HAP-1 (cell line): ENCODE measurements at regions not wholly inside any gene's neighbourhood (a gene's known extent, or its start where the extent isn't known, plus 50 kb on each side); places are given as distances from the start of the nearest gene placed in this dataset.
A peak's percentile ranks its signal among the peaks of the same experiment; 100 is the strongest.
"Not testable (repeated sequence)": the region's sequence is repeated elsewhere in the genome, so short reads cannot be mapped to it uniquely, and the experiment has no call there.

Source experiments
- DNase-seq, 2 experiments: peaks; one replicate each; pipeline ENCODE4 v3.0.0-alpha.2; 2016 to 2020; ENCODE audit warnings: low spot score in 2 of 2
- H3K27me3 ChIP-seq: fragments of 250-450 bp; sonication (Bioruptor Pico); 2 replicates; pipeline ENCODE4 v1.5.1; 2020; ENCODE audit warnings: low read depth, mild to moderate bottlenecking, moderate library complexity
- H3K36me3 ChIP-seq: fragments of 250-450 bp; sonication (Bioruptor Pico); replicated peaks from 2 replicates; pipeline ENCODE4 v1.5.1; 2020; ENCODE audit warnings: mild to moderate bottlenecking
- H3K4me1 ChIP-seq: fragments of 250-450 bp; sonication (Bioruptor Pico); 2 replicates; pipeline ENCODE4 v1.5.1; 2020; ENCODE audit warnings: mild to moderate bottlenecking
- H3K4me3 ChIP-seq: fragments of 250-450 bp; sonication (Bioruptor Pico); 2 replicates; pipeline ENCODE4 v1.5.1; 2020; ENCODE audit warnings: mild to moderate bottlenecking, moderate library complexity
- H3K9me3 ChIP-seq: fragments of 250-450 bp; sonication (Bioruptor Pico); 2 replicates; pipeline ENCODE4 v1.5.1; 2020; ENCODE audit warnings: mild to moderate bottlenecking, moderate library complexity
- in situ Hi-C: fragments of 300-500 bp; cut with MboI; formaldehyde crosslinking; loops from 3 replicates; pipeline ENCODE4 v1.14.3; 2020; ENCODE audit warnings: low sequenced_read_pairs, inconsistent platforms, mixed read lengths

- H3K4me1 ChIP-seq: no peaks in the 10 kb centered on the region
- no peak overlapping the region for H3K4me3 ChIP-seq
- no peak for DNase-seq
- no peaks in the 10 kb centered on the region; the same call in 1 of the 2 replicates for H3K27me3 ChIP-seq
- in situ Hi-C loops: no loop called here
- H3K9me3 ChIP-seq: no peaks in the 10 kb centered on the region
- no peaks in the 10 kb centered on the region for H3K36me3 ChIP-seq
Measured at GRCh38 chr2:163157891-163158496, 319.4 kb upstream of the KCNH7 start.

GRCh38 chr2:163157411-163157810, 318.8 kb upstream of the KCNH7 start:
- Histone ChIP-seq H3K4me1 (no peaks in the 10 kb centered on the region), H3K27me3 (no peaks in the 10 kb centered on the region; the same call in 1 of the 2 replicates), H3K4me3 (no peak overlapping the region), H3K36me3 (no peaks in the 10 kb centered on the region), H3K9me3 (no peaks in the 10 kb centered on the region)
- DNase-seq: no peak
- in situ Hi-C loops: no loop called here

- H3K36me3 ChIP-seq: no peaks in the 10 kb centered on the region
Measured at GRCh38 chr2:163155925-163156324, 317.4 kb upstream of the KCNH7 start.

GRCh38 chr2:163155279-163155883, 316.8 kb upstream of the KCNH7 start:
- Histone ChIP-seq H3K36me3 (no peaks in the 10 kb centered on the region), H3K9me3 (no peaks in the 10 kb centered on the region), H3K4me1 (no peaks in the 10 kb centered on the region), H3K27me3 (no peaks in the 10 kb centered on the region; the same call in 1 of the 2 replicates), H3K4me3 (no peak overlapping the region)
- in situ Hi-C loops: no loop called here
- peak; percentile 12 to 54 for DNase-seq

More at GRCh38 chr2:163155925-163156324, 317.4 kb upstream of the KCNH7 start:
- DNase-seq: no peak
- in situ Hi-C loops: no loop called here
- Histone ChIP-seq H3K4me3 (no peak overlapping the region), H3K4me1 (no peaks in the 10 kb centered on the region), H3K9me3 (no peaks in the 10 kb centered on the region), H3K27me3 (no peaks in the 10 kb centered on the region; the same call in 1 of the 2 replicates)

GRCh38 chr2:163142618-163143017, 304.1 kb upstream of the KCNH7 start:
- DNase-seq: no peak
- H3K27me3 ChIP-seq: no peaks in the 10 kb centered on the region; the same call in 1 of the 2 replicates
- no peaks in the 10 kb centered on the region for H3K4me1 ChIP-seq
- in situ Hi-C loops: no loop called here
- no peaks in the 10 kb centered on the region for H3K9me3 ChIP-seq
- H3K4me3 ChIP-seq: no peak overlapping the region
- H3K36me3 ChIP-seq: no peaks in the 10 kb centered on the region

GRCh38 chr2:163138947-163139346, 300.4 kb upstream of the KCNH7 start:
- no peaks in the 10 kb centered on the region; the same call in 1 of the 2 replicates for H3K27me3 ChIP-seq
- in situ Hi-C loops: no loop called here

GRCh38 chr2:163135256-163135655, 296.7 kb upstream of the KCNH7 start:
- Histone ChIP-seq H3K36me3 (no peaks in the 10 kb centered on the region), H3K4me1 (no peaks in the 10 kb centered on the region), H3K27me3 (no peaks in the 10 kb centered on the region), H3K9me3 (no peaks in the 10 kb centered on the region), H3K4me3 (no peak overlapping the region)
- DNase-seq: no peak
- in situ Hi-C loops: no loop called here

More at GRCh38 chr2:163138947-163139346, 300.4 kb upstream of the KCNH7 start:
- no peaks in the 10 kb centered on the region for H3K4me1 ChIP-seq
- H3K4me3 ChIP-seq: no peak overlapping the region
- H3K9me3 ChIP-seq: no peaks in the 10 kb centered on the region
- H3K36me3 ChIP-seq: no peaks in the 10 kb centered on the region
- DNase-seq: no peak

GRCh38 chr2:163133602-163134001, 295.0 kb upstream of the KCNH7 start:
- H3K4me1 ChIP-seq: no peaks in the 10 kb centered on the region
- no peaks in the 10 kb centered on the region for H3K36me3 ChIP-seq
- H3K9me3 ChIP-seq: no peaks in the 10 kb centered on the region
- in situ Hi-C loops: no loop called here
- H3K27me3 ChIP-seq: peaks cover 4% of the 10 kb centered on the region; the same call in 1 of the 2 replicates
- no peak for DNase-seq
- no peak overlapping the region for H3K4me3 ChIP-seq

- no peaks in the 10 kb centered on the region for H3K36me3 ChIP-seq
- DNase-seq: peak in 1 of 2 experiments; percentile 28
- in situ Hi-C loops: no loop called here
- H3K27me3 ChIP-seq: peaks cover 4% of the 10 kb centered on the region; the same call in 1 of the 2 replicates
- no peaks in the 10 kb centered on the region for H3K9me3 ChIP-seq
- no peaks in the 10 kb centered on the region for H3K4me1 ChIP-seq
- H3K4me3 ChIP-seq: no peak overlapping the region
Measured at GRCh38 chr2:163132850-163133249, 294.3 kb upstream of the KCNH7 start.

- H3K36me3 ChIP-seq, H3K27me3 ChIP-seq, H3K4me1 ChIP-seq, DNase-seq, H3K9me3 ChIP-seq, in situ Hi-C loops, H3K4me3 ChIP-seq: not testable (repeated sequence)
Measured at GRCh38 chr2:163132207-163132606, 293.6 kb upstream of the KCNH7 start.

GRCh38 chr2:163123526-163123925, 285.0 kb upstream of the KCNH7 start:
- H3K9me3 ChIP-seq: no peaks in the 10 kb centered on the region
- in situ Hi-C loops: no loop called here
- no peaks in the 10 kb centered on the region for H3K36me3 ChIP-seq
- H3K27me3 ChIP-seq: peaks cover 10% of the 10 kb centered on the region
- no peak overlapping the region for H3K4me3 ChIP-seq
- H3K4me1 ChIP-seq: no peaks in the 10 kb centered on the region
- no peak for DNase-seq

GRCh38 chr2:163122257-163122656, 283.7 kb upstream of the KCNH7 start:
- Histone ChIP-seq H3K4me1 (no peaks in the 10 kb centered on the region), H3K9me3 (no peaks in the 10 kb centered on the region), H3K4me3 (no peak overlapping the region), H3K36me3 (no peaks in the 10 kb centered on the region), H3K27me3 (peaks cover 10% of the 10 kb centered on the region)
- in situ Hi-C loops: no loop called here
- no peak for DNase-seq

GRCh38 chr2:163121483-163121882, 282.9 kb upstream of the KCNH7 start:
- Histone ChIP-seq H3K4me1 (no peaks in the 10 kb centered on the region), H3K4me3 (no peak overlapping the region), H3K36me3 (no peaks in the 10 kb centered on the region), H3K27me3 (peaks cover 10% of the 10 kb centered on the region), H3K9me3 (no peaks in the 10 kb centered on the region)
- in situ Hi-C loops: no loop called here
- no peak for DNase-seq

GRCh38 chr2:163119966-163120365, 281.4 kb upstream of the KCNH7 start:
- in situ Hi-C loops: no loop called here
- DNase-seq: no peak
- no peaks in the 10 kb centered on the region for H3K36me3 ChIP-seq
- no peaks in the 10 kb centered on the region for H3K9me3 ChIP-seq
- H3K4me1 ChIP-seq: no peaks in the 10 kb centered on the region
- peaks cover 10% of the 10 kb centered on the region for H3K27me3 ChIP-seq
- no peak overlapping the region for H3K4me3 ChIP-seq
